CD4-positive, alpha-beta T cell treated with Interferon gamma for 1 hour (primary cell): ENCODE measurements at regions not wholly inside any gene's neighbourhood (a gene's known extent, or its start where the extent isn't known, plus 50 kb on each side); places are given as distances from the start of the nearest gene placed in this dataset.

Experiments used
- DNase-seq: peaks from one replicate; pipeline ENCODE4 v3.0.0-alpha.2; 2020

- DNase-seq = no peak
These were observed 52.0 kb upstream of the GATA5 start for GRCh38 chr20:62527781-62528180.

GRCh38 chr20:62528983-62529891, 53.4 kb upstream of the GATA5 start:
- DNase-seq = no peak

DNA sequence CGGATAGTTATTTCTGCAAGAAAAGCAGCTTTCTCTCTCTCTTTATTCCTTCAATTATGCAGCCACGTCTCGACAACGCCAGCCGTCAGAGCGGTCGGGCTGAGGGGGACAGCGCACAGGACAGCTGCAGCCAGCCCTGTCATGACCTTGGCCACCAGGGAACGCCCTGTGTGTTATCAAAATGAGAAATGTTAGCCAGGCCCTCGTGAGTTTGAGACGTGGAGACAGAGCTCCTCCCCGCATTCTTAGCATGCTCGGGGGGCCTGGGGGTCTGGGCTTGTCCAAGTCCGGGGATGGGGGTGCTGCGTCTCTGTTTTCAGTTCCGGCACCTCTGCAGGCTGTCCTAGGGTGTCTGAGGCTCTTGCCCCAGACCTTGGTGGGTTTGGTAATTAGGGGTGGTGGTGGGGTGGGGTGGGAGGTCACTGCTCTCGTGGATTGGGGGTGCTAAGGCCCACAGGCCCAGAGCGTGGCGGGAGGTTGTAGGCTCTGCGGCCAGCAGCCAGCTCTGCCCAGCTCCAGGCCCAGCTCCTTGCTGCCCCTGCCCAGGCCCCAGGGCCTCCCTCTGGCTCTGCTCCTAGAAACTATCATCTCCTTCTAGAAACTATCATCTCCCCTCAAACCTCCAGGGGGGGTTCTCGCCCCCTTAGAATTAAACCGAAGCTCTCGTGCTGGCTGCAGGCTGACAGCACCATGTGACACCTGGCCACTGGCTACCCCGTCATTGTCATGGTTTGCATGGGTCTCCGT, 54.3 kb upstream of the GATA5 start:
- no peak for DNase-seq

DNA sequence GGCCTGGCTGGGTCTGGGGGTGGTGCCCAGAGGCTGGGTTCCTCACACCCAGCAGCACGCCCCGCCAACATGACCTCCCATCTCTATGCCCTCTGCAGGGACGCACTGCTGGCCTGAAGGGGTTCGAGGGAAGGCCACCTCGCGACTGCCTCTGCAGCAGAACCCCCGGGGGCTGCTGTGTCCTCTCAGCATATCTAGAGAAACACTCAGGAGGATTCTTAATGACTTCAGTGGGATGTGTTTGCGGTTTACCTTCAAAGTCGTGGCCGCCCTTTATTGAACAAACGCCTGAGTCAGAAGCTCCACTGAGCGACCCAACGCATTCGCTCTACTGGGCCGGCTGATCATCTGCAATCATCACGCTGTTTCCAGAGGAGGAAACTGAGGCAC, 54.8 kb upstream of the GATA5 start:
- no peak for DNase-seq

- no peak for DNase-seq
These were observed 55.4 kb upstream of the GATA5 start for GRCh38 chr20:62531046-62531838.

DNA sequence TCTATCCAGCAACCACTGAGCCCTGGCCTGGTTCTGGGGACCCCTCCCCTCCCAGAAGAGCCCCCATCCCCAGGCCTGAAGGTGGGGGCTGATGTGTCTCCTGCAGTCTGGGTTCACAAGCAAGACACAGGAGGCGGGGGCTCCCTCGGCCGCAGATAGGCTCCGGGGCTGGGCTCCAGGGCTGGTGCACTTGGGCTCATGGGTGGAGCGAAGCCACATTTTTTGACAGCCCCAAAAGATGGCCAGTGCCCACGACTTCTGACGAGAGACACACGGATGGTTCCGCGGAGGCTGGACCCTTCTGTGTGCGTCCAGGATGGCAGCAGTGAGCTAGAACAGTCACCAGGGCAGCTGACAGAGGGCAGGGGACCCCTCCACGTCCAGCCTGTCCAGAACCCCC, 57.1 kb upstream of the GATA5 start:
- no peak for DNase-seq

GRCh38 chr20:62533591-62534495, 58.0 kb upstream of the GATA5 start:
- no peak for DNase-seq

- no peak for DNase-seq
These were observed 58.9 kb upstream of the GATA5 start for GRCh38 chr20:62534526-62535221.

- DNase-seq = no peak
These were observed 59.6 kb upstream of the GATA5 start for GRCh38 chr20:62535282-62535811.

GRCh38 chr20:62535964-62536363, 60.2 kb upstream of the GATA5 start:
- DNase-seq = no peak

DNA sequence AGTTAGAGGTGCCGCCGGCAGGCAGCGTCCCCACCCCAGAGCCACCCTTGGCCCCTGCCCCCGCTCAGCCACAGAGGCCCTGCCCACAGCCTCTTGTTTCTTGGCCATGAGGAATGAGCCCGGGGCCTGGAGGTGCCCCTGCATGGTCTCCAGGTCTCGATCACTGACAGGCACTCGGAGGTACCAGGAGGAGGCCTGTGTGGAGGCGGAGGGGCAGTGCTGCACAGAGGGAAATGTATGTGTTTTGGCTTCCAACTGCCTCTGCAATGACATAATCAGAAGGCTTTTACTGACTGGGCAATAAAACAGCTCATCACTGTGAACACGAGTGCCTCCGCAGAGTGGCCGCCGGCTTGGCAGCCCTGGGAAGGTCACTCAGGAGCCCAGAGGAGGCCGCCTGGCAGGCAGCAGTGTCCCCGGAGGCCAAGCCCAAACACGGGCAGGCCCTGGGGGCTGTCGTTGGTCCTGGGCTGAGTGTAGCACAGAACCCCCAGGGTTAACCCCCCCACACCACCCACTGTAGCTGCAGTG, 61.1 kb upstream of the GATA5 start:
- DNase-seq = no peak

GRCh38 chr20:62537649-62538292, 62.0 kb upstream of the GATA5 start:
- DNase-seq = no peak

GRCh38 chr20:62539198-62540045, 63.6 kb upstream of the GATA5 start:
- DNase-seq = no peak

GRCh38 chr20:62540504-62540903, 64.7 kb upstream of the GATA5 start:
- no peak for DNase-seq

GRCh38 chr20:62542862-62543261, 67.1 kb upstream of the GATA5 start:
- DNase-seq = no peak

- DNase-seq = no peak
These were observed 67.9 kb upstream of the GATA5 start for GRCh38 chr20:62543470-62544302.

GRCh38 chr20:62544505-62545055, 68.8 kb upstream of the GATA5 start:
- no peak for DNase-seq

DNA sequence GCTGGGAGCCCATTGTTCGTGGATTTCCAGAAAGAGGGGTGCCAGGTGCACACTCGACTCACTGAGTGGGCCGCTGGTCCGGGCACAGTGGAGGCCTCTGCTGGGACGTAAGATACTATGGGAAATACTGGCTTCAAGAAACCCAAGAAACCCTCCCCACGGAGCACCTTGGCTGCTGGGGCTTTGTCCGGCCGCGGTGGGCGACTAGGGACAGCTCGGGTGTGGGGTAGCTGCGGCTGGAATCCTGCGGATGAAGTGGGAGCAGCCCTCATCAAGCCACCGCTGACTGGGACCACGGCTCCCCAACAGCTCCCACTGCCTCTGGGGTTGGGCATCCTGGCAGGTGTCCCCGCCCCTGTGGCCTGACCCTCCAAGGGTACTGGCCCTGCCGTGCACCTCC, 69.5 kb upstream of the GATA5 start:
- DNase-seq = no peak
